HCT116 (cell line): ENCODE measurements at regions not wholly inside any gene's neighbourhood (a gene's known extent, or its start where the extent isn't known, plus 50 kb on each side); places are given as distances from the start of the nearest gene placed in this dataset.

Experiments used
- ATAC-seq: fragments of 200-7000 bp; cut with Tn5 transposase; 2 replicates; pipeline ENCODE4 v1.9.1; 2020; ENCODE audit warnings: mild to moderate bottlenecking, moderate library complexity
- BruUV-seq: library from RNA; stranded (reverse); fragments of 400-500 nt; replicated peaks from 2 replicates; lab custom pipeline; 2021; lab: Mats Ljungman, UMichigan
- CTCF ChIA-PET: fragments of 300-600 bp; sonication (Branson Sonifier 250); formaldehyde crosslinking; loops from one replicate; lab custom pipeline; 2021; ENCODE audit warnings: antibody characterized with exemption; lab: Charles Lee
- POLR2A ChIA-PET: fragments of 300-600, 350-600 bp; sonication (Branson Sonifier 250); formaldehyde crosslinking; loops from one replicate; lab custom pipeline; 2021; ENCODE audit warnings: antibody characterized with exemption; lab: Charles Lee
- RAD21 ChIA-PET, 2 experiments: fragments of 300-600 bp; sonication (Branson Sonifier 250); formaldehyde crosslinking; loops; one replicate each; lab custom pipeline; 2023; ENCODE audit warnings: low total read pairs in 2 of 2; ENCODE audit not compliant: uncharacterized antibody in 2 of 2, unreplicated experiment in 2 of 2, low non-redundant PET in 1 of 2; lab: Charles Lee
- DNase-seq: peaks from one replicate; pipeline ENCODE4 v3.0.0-alpha.2; 2010; ENCODE audit warnings: low read depth, low spot score
- H2AFZ ChIP-seq: fragments of 200-600 bp; shearing (Covaris generic), sonication (generic); 2 replicates; pipeline ENCODE4 v1.6.1; 2017; ENCODE audit warnings: low read depth, mixed run types, mixed read lengths, antibody characterized with exemption, low read length; ENCODE audit not compliant: poor library complexity, severe bottlenecking
- H3K27ac ChIP-seq: 2 replicates; pipeline ENCODE4 v1.5.1; 2012; ENCODE audit warnings: low read depth, low read length
- H3K27me3 ChIP-seq: fragments of 200-600 bp; sonication (generic); 2 replicates; pipeline ENCODE4 v1.6.1; 2016; ENCODE audit warnings: mixed run types, low read length, mixed read lengths; ENCODE audit not compliant: insufficient read depth
- H3K36me3 ChIP-seq, 2 experiments: fragments of 200-500 bp in 1 of 2; fragments of 200-600 bp in 1 of 2; sonication (Bioruptor generic) in 1 of 2; sonication (generic) in 1 of 2; 2 replicates each; pipeline versions ENCODE4 v1.5.1 to v1.6.1; 2014 to 2016; ENCODE audit warnings: low read length in 2 of 2, inconsistent platforms in 1 of 2, mixed read lengths in 1 of 2, mixed run types in 1 of 2; ENCODE audit not compliant: insufficient read depth in 2 of 2, control insufficient read depth in 1 of 2
- H3K4me1 ChIP-seq, 2 experiments: fragments of 200-600 bp in 1 of 2; sonication (generic) in 1 of 2; 2 replicates each; pipeline versions ENCODE4 v1.5.1 to v1.6.1; 2012 to 2017; ENCODE audit warnings: low read length in 2 of 2, inconsistent platforms in 1 of 2, mild to moderate bottlenecking in 1 of 2, mixed read lengths in 1 of 2, mixed run types in 1 of 2, moderate library complexity in 1 of 2; ENCODE audit not compliant: insufficient read depth in 2 of 2, control insufficient read depth in 1 of 2
- H3K4me2 ChIP-seq: fragments of 200-600 bp; sonication (generic); 2 replicates; pipeline ENCODE4 v1.6.1; 2017; ENCODE audit warnings: mixed run types, low read length, mixed read lengths
- H3K4me3 ChIP-seq, 2 experiments: fragments of 200-600 bp in 1 of 2; sonication (generic) in 1 of 2; replicated peaks in 1 of 2; 2 replicates each; pipeline ENCODE4 v1.5.1; 2011 to 2016; ENCODE audit warnings: low read length in 2 of 2, control low read depth in 1 of 2, low read depth in 1 of 2, mild to moderate bottlenecking in 1 of 2, mixed read lengths in 1 of 2, mixed run types in 1 of 2
- H3K79me2 ChIP-seq: fragments of 200-600 bp; sonication (generic); 2 replicates; pipeline ENCODE4 v1.6.1; 2017; ENCODE audit warnings: mild to moderate bottlenecking, mixed run types, low read length, moderate library complexity, mixed read lengths; ENCODE audit not compliant: insufficient read depth
- H3K9ac ChIP-seq: fragments of 200-600 bp; sonication (generic); 2 replicates; pipeline ENCODE4 v1.6.1; 2016; ENCODE audit warnings: low read length, mixed read lengths
- H3K9me2 ChIP-seq: fragments of 200-600 bp; sonication (generic), shearing (Covaris generic); 2 replicates; pipeline ENCODE4 v1.6.1; 2017; ENCODE audit warnings: mixed run types, mild to moderate bottlenecking, moderate library complexity; ENCODE audit not compliant: insufficient read depth
- H3K9me3 ChIP-seq, 2 experiments: fragments of 200-500 bp in 1 of 2; fragments of 200-600 bp in 1 of 2; sonication (Bioruptor generic) in 1 of 2; sonication (generic) in 1 of 2; 2 replicates each; pipeline ENCODE4 v1.6.1; 2014 to 2017; ENCODE audit warnings: low read length in 2 of 2, mixed read lengths in 2 of 2, inconsistent platforms in 1 of 2, low read depth in 1 of 2, mild to moderate bottlenecking in 1 of 2, mixed run types in 1 of 2, moderate library complexity in 1 of 2; ENCODE audit not compliant: control insufficient read depth in 1 of 2, insufficient read depth in 1 of 2
- H4K20me1 ChIP-seq: fragments of 200-600 bp; sonication (generic), shearing (Covaris generic); 2 replicates; pipeline ENCODE4 v1.6.1; 2017; ENCODE audit warnings: mixed run types, mild to moderate bottlenecking, moderate library complexity; ENCODE audit not compliant: insufficient read depth
- ATF3 ChIP-seq: IDR thresholded peaks from 2 replicates; pipeline ENCODE4 v1.6.1; 2012
- CEBPB ChIP-seq: IDR thresholded peaks from 2 replicates; pipeline ENCODE4 v1.6.1; 2012; ENCODE audit warnings: low read depth
- EGR1 ChIP-seq: IDR thresholded peaks from 2 replicates; pipeline ENCODE4 v1.6.1; 2012; ENCODE audit warnings: low read depth
- REST ChIP-seq: IDR thresholded peaks from 2 replicates; pipeline ENCODE4 v1.6.1; 2012; ENCODE audit warnings: low read depth
- TCF7L2 ChIP-seq: IDR thresholded peaks from 2 replicates; pipeline ENCODE4 v1.7.0; 2011; ENCODE audit warnings: borderline replicate concordance, inconsistent platforms; ENCODE audit not compliant: insufficient read depth, insufficient read length; ENCODE audit errors: extremely low read depth
- intact Hi-C: fragments of 100-400 bp; cut with micrococcal nuclease; formaldehyde crosslinking; loops from 2 replicates; pipeline ENCODE4 v1.10.0; 2022

GRCh38 chr9:20225826-20226225 is 396.5 kb downstream of the MLLT3 start:
- Histone ChIP-seq H3K9me3 (no peaks in the 10 kb centered on the region), H3K27ac (no peak overlapping the region), H3K9ac (no peak overlapping the region), H3K36me3 (no peaks in the 10 kb centered on the region), H2AFZ (no peak overlapping the region), H3K27me3 (peaks cover 22% of the 10 kb centered on the region; the same call in 1 of the 2 replicates), H3K9me2 (no peaks in the 10 kb centered on the region), H3K4me2 (no peak overlapping the region), H3K79me2 (no peaks in the 10 kb centered on the region), H4K20me1 (no peaks in the 10 kb centered on the region), H3K4me1 (no peaks in the 10 kb centered on the region), H3K4me3 (no peak overlapping the region)
- POLR2A ChIA-PET: no interaction called here
- ATAC-seq: no peak
- BruUV-seq: no TSS peak
- TF ChIP-seq TCF7L2: no peak
- TF ChIP-seq EGR1: no peak
- TF ChIP-seq REST: no peak
- intact Hi-C loops: no loop called here
- CTCF ChIA-PET: no interaction called here
- RAD21 ChIA-PET: no interaction called here
- DNase-seq: no peak

GRCh38 chr9:20224756-20225155 is 397.5 kb downstream of the MLLT3 start:
- POLR2A ChIA-PET: interaction anchor here (0.7 kb wide), 1 partner anchor 85 kb away, joined by 5 read pairs; no protein-coding TSS in a partner anchor

More at GRCh38 chr9:20224756-20225155, 397.5 kb downstream of the MLLT3 start:
- TF ChIP-seq REST (no peak), CEBPB (no peak), ATF3 (no peak)
- H3K36me3 ChIP-seq: no peaks in the 10 kb centered on the region
- intact Hi-C loops: no loop called here
- H3K9me2 ChIP-seq: no peaks in the 10 kb centered on the region
- no peak overlapping the region for H3K9ac ChIP-seq
- H3K27ac ChIP-seq: no peak overlapping the region
- H3K4me3 ChIP-seq: no peak overlapping the region
- no peak overlapping the region for H3K4me2 ChIP-seq
- ChIA-PET CTCF (no interaction called here), RAD21 (no interaction called here)
- ATAC-seq (no peak), DNase-seq (no peak)
- no TSS peak for BruUV-seq
- no peaks in the 10 kb centered on the region for H3K4me1 ChIP-seq
- no peaks in the 10 kb centered on the region for H3K79me2 ChIP-seq
- no peaks in the 10 kb centered on the region for H4K20me1 ChIP-seq
- no peaks in the 10 kb centered on the region for H3K9me3 ChIP-seq
- peaks cover 25% of the 10 kb centered on the region; the same call in 1 of the 2 replicates for H3K27me3 ChIP-seq
- H2AFZ ChIP-seq: no peak overlapping the region
